ENCODE measurements at regions not wholly inside any gene's neighbourhood (a gene's known extent, or its start where the extent isn't known, plus 50 kb on each side); places are given as distances from the start of the nearest gene placed in this dataset.
"Not testable (repeated sequence)": the region's sequence is repeated elsewhere in the genome, so short reads cannot be mapped to it uniquely, and the experiment has no call there.

DNA sequence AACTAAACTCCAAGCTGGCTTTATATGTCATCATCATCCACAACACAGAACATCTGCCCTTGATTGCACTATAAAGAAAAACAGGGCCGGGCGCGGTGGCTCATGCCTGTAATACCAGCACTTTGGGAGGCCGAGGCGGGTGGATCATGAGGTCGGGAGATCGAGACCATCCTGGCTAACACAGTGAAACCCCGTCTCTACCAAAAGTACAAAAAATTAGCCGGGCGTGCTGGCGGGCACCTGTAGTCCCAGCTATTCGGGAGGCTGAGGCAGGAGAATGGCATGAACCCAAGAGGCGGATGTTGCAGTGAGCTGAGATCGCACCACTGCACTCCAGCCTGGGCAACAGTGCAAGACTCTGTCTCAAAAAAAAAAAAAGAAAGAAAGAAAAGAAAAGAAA lies 290.3 kb upstream of the CELF2 start:
- not testable (repeated sequence) for DNase-seq

DNA sequence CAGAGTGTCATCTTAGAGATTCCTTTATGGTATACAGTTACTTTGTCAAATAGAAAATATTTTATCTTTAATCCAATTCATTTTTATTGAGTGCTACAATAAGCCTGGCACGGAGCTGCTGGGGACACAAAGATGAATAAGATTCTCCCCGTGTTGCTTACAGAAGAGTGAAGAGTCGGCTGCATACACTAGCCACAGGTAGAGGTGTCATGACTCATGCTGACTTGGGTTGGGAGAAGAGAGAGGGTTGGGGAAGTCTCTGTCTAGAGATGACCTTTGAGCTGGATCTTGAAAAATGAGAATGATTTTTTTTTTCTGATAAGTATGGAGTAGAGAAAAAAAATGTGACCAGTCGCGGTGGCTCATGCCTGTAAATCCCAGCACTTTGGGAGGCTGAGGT lies 289.9 kb upstream of the CELF2 start:
- no peak for DNase-seq

DNA sequence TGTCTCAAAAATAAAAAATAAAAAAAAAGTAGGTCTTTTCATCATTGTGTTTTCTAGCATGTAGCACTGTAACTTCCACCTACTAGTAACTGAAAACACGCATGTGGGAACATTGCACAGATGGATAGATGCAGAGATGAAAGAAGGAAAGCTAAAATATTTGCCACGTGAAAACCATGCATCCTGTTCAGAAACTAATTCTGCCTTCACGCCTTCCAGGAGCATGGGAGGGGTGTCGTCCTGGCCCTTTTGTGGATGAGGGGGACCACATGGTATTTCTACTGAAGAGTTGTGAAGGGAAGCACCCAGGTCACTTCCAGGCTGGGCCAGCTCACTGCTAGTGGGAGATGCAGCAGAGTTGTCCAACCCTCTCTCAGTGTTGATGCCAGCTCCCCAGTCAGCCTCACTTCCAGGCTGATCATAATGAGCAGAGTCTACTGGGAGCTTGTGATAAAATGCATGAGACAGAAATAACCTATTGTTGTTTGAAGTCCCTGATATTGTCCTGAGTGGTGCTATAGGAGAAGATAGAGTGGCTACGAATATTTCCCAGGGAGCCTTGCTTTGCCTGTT lies 287.1 kb upstream of the CELF2 start:
- DNase-seq, result no peak

DNA sequence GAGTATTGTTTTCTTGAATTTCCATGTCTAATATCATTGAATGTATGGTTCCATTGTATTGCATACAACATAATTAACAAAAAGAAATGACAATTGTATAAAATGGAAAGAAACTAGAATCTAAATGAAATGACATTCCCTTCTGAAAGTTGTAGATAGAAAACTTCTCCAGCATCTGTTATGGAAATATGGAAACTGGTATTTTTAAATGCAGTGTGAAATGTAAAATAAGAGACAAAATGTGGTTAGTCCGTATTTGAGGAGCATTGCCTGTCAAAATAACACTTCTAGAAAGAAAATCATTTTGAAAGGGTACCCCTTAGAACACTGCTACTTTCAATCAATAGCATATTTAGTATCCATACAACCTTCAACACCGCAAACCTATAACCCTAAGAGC lies 286.3 kb upstream of the CELF2 start:
- no peak for DNase-seq

DNA sequence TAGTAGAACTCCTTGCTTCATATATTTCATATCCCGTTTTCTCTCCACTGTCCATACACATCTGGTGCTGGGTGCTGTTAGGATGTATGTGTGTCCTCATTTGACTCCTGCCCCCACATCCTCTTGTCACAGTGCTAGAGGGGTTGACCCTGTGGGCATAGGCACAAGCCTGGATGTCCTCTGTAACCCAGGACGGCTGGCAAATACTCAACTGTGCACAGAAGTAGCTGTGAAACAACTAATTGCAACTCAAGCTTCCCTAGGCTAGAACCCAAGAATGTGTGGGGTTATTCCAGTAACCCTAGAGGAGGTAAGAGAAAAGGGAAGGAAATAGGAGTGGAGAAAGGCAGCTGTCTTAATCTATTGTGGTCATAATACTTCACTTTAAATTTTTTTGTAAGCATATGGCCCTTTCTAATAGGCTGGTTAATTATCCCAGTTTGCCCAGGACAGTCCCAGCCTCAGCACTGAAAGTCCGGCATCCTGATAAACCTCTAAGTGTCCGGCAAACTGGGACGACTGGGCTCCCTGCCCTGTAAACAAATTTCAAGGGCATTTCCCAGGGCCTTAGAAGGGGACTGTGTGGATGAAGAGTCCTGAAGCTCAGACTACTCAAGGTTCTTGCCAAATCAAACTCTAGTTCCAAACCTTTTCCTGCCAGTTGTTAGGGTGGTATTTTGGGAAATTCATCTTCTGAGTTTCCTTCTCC lies 283.2 kb upstream of the CELF2 start:
- no peak for DNase-seq

DNA sequence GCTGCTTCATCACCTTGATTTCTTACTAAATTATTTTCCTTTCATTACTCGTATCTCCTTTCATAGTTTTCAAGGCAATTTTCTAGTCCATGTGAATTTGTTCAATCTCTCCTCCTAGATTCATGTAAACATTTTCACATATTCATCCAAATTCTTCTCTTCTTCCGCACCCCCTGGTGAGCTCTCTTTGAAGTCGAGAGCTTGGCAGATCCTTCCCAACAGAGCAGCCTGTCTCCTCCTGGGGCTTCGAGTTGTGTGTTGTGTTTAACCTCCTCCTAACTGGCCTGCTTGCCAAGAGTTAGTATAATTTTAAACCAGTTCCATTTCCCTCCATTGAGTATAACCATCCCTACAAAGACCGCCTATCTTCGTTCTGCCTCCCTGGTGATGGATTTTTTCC lies 272.4 kb upstream of the CELF2 start:
- DNase-seq, result no peak

DNA sequence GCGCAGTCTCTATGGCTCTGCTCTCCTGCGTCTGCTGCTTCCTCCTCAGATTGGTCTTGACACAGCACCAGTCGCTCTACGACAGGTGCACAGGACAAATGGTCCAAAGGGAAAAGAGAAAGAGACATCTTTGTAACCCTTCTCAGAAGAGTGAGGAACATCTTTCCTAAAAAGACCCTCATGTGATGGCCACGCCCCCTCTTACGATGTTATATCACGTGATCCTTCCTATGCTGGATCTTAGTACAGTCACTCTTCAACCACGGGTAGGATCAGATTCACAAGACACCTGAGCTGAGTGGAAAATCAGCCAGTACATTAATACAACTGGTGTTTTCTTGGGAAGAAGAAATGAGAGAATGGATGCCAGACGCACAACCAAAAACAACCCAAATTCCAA lies 262.2 kb upstream of the CELF2 start:
- DNase-seq, result no peak

DNA sequence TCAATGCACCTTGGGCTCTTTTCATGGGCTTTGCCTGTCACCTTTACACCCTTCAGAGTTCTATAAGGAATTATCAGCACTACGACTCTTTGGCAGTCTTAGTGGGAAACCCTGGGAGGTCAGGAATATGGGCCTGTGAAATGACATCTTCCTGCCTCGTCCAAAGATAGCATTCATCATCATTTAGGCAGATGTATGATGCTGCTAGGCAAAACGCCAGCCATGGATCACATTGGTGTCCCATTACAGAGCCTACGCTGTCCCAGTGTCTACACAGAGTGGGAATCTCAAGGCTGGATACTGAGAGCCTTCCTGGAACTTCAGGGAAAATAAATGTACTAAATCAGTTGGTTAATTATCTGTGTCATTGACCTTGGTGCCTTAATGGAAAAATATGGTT lies 259.4 kb upstream of the CELF2 start:
- DNase-seq, result no peak

DNA sequence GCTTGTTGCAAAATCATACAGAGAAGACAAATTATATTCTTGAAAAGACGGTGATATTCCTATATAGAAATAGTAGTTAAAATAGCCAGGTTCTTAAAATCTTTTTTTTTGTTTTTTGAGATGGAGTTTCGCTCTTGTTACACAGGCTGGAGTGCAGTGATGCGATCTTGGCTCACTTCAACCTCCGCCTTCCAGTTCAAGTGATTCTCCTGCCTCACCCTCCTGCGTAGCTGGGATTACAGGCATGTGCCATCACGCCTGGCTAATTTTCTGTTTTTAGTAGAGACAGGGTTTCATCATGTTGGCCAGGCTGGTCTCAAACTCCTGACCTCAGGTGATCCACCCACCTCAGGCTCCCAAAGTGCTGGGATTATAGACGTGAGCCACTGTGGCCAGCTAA lies 257.9 kb upstream of the CELF2 start:
- DNase-seq, result not testable (repeated sequence)

DNA sequence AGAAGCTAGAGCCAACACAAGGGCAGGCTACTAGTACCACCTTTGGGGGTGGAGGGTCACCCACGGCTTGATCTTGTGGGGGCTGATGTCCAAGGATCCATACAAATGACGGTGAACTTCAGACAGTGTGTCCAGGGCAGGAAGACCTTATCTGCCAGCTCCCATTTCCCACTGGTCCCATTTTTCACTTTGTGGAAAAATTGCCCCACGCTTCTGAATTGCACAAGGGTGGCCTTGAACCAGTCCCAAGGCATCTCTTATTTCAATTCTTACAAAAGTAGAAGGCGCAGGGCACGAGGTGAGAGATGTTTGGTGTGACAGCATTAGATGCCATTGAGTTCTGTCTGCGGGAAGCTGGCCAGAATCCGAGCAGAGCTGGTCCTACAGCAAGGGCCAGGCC lies 252.7 kb upstream of the CELF2 start:
- DNase-seq, result no peak

DNA sequence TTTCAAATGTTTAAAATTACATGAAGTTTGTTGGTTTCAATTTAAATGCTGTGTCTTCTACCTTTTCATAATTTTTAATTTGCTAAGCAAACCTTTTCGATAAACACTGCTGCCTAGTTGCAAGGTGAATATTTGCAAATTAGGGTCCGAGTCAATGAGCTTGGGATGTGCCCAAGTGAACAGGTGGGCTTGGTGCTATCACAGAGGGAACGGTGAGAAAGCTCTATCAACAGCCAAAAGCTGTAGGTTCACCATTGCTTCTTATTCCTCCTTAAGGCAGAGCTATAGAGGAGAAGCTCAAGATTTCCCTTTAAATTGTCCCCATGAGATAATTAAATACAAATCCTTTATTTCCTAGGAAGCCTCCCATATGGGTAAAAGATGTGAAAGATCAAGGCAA lies 245.3 kb upstream of the CELF2 start:
- DNase-seq, result no peak

DNA sequence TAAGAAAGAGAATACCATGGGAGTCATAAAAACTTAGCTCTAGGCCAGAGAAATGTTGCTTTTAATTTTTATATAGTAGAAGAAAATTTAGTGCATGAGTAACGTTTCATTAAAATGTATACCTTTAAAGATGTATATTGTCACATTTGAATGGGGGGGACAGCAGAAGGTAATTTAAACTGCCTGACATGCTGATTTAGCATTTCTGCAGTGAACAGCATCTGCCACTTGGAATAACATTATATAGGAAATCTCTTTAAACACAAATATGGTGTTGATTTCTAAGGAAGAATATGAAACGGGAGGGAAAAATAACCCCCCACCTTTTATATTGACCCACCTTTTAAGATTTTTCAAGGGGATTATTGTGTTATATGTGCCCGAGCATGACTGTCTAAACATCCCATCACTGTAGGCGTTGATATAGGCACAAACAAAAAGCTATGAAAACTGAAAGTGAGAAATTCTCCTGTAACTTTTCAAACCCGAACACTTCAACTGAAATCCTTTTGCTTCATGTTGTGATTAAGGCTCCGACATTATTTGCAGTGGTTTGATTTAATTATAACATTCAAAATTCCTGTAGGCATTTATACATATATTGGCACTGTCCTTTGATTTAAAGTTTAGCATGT lies 244.7 kb upstream of the CELF2 start:
- DNase-seq, result no peak

DNA sequence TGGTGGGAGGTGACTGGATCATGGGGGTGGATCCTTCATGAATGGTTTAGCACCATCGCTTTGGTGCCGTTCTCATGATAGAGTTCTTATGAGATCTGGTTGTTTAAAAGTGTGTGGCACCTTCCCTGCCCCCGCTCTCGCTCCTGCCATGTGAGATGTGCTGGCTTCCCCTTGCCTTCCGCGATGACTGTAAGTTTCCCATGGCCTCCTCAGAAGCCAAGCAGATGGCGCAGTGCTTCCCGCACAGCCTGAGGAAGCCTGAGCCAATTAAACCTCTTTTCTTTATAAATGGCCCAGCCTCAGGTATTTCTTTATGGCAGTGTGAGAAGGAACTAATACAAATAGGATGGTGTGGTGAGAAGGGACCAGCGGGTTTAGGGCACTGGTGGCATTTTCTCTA lies 243.3 kb upstream of the CELF2 start:
- DNase-seq, result no peak

DNA sequence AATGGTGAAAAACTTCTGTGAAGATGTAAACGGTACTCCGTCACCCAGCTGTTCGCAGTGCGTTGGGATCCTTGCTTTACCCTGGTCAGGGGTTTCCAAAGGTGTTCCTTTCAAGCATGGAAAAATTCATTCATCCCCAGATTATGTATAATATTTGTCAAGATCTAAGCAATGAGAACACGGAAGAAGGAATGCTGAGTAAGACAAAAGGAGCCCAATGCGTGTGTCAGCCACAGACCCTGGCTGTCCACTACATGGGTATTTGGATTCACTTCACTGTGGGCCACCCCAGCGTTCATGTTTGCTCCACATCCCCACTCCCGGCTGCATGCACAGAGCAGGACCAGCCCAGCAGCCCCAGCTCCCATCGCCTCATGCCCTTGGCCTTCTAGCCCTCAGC lies 241.3 kb upstream of the CELF2 start:
- no peak for DNase-seq

DNA sequence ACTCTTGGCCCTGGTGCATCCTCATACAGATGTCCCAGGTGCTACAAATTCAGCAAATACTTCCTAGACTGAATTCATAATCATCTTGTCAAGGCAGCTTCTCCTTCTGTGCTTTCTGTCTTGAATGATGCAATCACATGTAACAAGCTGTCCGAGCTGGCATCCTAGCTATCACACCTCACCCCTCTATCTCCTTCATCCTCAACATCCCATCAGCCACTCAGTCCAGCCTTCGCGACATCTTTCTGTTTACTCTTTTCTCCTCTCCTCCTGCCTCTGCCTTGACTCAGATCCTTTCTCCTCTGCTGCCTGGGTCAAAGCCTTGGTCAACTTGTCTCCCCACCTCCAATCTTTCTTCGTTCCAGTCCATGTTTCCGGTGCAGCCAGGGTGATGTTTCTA lies 240.4 kb upstream of the CELF2 start:
- no peak for DNase-seq

DNA sequence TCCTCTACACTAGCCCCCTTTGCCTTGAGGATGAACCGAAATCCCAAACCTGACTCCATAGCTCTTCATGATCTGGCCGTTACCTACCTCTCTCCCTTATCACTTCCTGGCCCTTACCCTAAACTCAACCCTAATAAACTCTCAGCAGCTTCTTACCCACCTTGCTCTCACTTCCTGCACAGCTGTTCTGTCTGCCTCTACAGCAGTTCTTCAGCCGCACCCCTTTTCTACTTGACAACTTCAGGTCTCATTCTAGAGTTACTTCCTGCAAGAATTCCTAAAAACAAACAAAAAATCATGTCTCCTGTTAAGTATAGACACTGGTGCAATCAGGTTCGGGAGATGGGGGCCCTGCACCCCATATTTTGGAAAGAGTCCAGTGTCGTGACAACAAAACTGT lies 239.9 kb upstream of the CELF2 start:
- DNase-seq, result no peak

DNA sequence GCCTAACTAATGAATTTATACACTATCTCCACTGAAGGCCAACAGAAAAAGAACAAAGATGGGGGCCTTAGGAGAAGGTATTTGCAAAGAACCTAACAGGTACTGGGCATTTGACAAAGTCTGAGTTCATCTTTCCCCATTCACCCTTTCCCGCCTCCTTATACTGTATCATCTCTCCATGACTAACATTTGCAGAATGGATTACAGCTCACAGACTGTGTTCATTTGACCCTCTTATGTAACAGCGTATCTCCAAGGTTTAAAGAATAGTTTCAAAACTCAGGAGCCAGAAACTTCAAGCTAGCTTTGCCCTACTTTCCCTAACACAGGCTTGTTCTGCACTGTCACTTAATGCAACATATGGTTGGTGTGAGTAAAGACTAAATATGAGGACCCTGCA lies 238.7 kb upstream of the CELF2 start:
- DNase-seq, result no peak

DNA sequence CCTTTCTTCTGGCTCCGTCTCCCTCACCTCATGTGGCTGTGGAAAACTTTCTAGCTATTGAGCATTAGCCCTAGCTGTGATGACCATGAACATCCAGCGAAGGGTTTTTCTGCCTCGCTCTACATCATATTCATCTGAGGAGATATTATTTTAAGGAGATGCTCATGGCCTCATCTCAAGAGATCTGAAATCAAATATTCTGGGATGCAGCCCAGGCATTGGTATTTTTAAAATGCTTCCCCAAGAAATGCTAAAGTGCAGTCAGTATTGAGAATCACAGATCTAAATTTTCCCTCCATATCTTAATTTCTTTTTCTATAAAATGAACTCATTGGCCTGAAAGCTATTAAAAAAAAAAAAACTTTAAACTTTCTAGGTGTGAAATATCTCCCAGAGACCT lies 238.2 kb upstream of the CELF2 start:
- DNase-seq, result no peak

DNA sequence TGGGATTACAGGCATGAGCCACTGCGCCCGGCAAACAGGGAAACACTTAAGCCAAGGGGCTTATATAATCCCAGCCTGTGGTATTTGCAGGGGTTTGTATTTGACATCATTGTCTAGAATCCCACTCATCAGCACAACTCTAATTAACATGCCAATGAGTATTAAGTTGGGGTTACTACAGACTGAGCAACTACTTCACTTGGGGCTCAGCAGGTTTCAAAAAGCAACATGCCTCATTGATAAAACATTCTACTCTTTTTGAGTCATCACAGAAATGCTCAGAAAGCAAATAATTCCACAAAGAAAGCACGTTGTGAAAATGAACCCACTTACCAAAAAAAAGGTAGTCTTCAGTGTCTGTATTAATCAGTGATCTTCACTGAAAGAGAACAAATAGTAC lies 236.9 kb upstream of the CELF2 start:
- no peak for DNase-seq

DNA sequence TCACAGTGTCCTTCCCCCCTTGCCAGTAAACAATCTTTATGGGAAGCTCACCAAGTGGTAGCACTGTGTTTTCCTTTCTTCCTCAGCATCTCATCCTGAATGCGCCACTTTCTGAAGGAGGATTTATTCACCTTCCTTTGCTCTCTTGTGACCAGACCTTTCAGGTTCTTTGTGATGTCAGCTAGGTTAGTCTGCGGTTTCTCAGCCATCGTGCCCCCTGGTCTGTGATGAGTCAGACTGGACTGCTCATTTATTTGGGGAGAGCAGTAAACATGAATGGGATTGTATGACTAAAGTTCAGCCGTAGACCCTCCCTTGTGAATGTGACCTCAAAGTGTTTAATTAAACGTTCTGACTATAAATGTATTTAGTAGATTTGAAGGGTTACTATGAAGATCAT lies 235.1 kb upstream of the CELF2 start:
- DNase-seq, result no peak

DNA sequence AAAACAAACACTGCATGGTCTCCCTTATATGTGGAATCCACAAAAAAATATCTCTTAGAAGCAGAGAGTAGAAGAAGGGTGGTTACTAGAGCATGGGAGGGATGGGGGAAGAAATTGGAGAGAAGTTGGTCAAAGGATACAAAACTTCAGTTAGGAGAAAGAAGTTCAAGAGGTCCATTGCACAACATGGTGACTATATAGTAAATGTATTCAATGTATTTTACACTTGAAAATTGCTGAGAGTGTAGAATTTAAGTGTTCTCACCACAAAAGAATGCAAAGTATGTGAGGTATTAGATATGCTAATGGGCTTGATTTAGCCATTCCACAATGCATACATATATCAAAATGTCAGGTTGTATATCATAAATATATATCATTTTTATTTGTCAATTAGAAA lies 232.0 kb upstream of the CELF2 start:
- no peak for DNase-seq

DNA sequence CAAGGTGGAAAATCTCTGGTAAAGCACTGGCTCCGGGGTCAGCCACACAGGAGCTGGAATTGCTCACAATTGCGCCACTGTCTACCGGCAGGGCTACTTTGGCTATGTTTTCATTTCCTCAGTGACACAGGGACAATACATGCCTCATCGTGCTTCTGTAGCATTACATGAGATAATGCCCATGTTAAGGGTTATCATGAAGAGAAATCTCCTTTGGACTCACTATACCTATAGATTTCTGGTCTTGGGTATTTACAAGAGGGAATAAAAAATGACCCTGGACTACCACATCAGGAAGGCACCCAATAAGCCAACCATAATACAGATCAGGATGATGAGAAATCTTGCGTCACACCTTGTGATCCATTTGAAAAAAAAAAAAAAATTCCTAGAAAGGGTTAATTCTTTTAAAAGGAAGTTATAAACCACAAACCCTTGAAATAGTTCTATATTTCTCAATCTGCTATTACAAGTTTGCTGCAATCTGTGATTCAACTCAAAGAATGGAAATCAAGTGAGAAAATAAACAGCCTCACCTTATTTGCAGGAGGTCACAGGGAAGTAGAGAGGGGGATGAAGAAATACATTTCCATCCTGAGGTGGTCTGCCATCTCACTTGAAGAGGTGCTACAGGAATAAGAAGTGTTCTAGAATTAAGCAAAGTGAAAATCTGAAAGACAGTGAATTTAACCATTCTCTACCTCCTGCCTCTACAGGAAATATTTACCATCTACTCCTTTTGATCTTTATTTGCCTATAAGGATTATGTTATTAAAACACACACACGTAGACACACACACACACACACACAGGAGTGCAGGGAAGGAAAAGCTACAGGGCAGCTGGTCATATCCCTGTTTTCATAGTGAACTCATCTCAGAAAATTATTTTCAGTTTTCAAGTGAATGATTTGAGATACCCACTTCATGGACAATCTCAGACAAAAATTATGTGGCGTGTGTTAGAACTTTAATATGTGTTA lies 231.3 kb upstream of the CELF2 start:
- DNase-seq, result no peak

DNA sequence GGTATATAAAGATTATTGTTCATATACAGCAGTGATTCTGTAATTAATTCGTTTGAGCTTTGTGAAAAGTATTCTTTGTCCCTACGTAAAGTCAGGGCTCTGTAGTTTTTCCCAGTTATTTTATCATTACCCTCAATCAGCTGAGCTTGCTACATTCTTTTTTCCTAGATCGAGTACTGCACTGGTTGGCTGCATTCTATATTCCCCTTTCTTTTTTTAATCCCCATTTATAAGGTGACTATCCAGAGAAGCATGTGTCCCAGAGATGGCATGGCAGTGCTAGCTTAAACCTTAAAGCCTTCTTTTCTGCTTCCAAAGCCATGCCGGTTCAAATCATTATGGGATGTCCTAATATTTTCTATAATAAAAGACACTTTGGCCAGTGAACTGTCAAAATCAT lies 230.1 kb upstream of the CELF2 start:
- DNase-seq, result no peak

DNA sequence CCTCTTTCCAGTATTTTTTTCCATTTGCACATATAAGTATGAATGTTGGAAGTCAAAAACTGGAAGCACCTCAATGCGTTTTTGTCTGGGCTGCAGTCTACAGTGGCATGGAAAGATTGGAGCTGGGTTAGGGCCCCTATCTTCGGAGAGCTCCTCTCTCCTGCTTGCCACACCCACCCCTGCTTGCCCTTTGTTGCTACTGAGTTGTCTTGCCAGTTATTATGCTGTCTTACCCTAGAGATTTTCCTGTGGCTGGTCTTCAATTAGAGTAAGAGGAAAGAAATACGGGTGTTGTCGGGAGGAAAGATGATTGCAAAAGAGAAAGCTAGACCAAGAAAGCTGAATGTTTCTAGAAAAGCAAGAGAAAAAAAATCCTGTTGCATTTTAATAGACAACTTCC lies 228.9 kb upstream of the CELF2 start:
- no peak for DNase-seq

Data from 8988T (cell line).